ENCODE measurements at regions not wholly inside any gene's neighbourhood (a gene's known extent, or its start where the extent isn't known, plus 50 kb on each side); places are given as distances from the start of the nearest gene placed in this dataset.

GRCh38 chr1:222129041-222129440 is 387.2 kb upstream of the DUSP10 start:
- TF ChIP-seq CTCF (IDR thresholded peaks at IDR 0.05; ENCODE audit: low read depth, low read length): no peak
- no peak for DNase-seq (ENCODE audit: extremely low read depth, low read depth)

GRCh38 chr1:222127526-222128152 is 385.8 kb upstream of the DUSP10 start:
- no peak for DNase-seq (ENCODE audit: extremely low read depth, low read depth)

GRCh38 chr1:222127096-222127495 is 385.2 kb upstream of the DUSP10 start:
- no peak for TF ChIP-seq CTCF (IDR thresholded peaks at IDR 0.05; ENCODE audit: low read depth, low read length)
- no peak for DNase-seq (ENCODE audit: extremely low read depth, low read depth)

More at GRCh38 chr1:222127526-222128152, 385.8 kb upstream of the DUSP10 start:
- TF ChIP-seq CTCF (IDR thresholded peaks at IDR 0.05; ENCODE audit: low read depth, low read length): no peak

GRCh38 chr1:222126052-222126451 is 384.2 kb upstream of the DUSP10 start:
- no peak for TF ChIP-seq CTCF (IDR thresholded peaks at IDR 0.05; ENCODE audit: low read depth, low read length)
- DNase-seq (ENCODE audit: extremely low read depth, low read depth): no peak

- DNase-seq (ENCODE audit: extremely low read depth, low read depth): no peak
- peak; percentile 12 for TF ChIP-seq CTCF (IDR thresholded peaks at IDR 0.05; ENCODE audit: low read depth, low read length)
Observed at GRCh38 chr1:222124602-222125001, 382.7 kb upstream of the DUSP10 start.

- no peak for DNase-seq (ENCODE audit: extremely low read depth, low read depth)
Observed at GRCh38 chr1:222123111-222123510, 381.2 kb upstream of the DUSP10 start.

GRCh38 chr1:222117809-222118208 is 375.9 kb upstream of the DUSP10 start:
- no peak for DNase-seq (ENCODE audit: extremely low read depth, low read depth)
- TF ChIP-seq CTCF (IDR thresholded peaks at IDR 0.05; ENCODE audit: low read depth, low read length): no peak

More at GRCh38 chr1:222123111-222123510, 381.2 kb upstream of the DUSP10 start:
- no peak for TF ChIP-seq CTCF (IDR thresholded peaks at IDR 0.05; ENCODE audit: low read depth, low read length)
